Urinary bladder (tissue), 3 donors: ENCODE measurements at regions not wholly inside any gene's neighbourhood (a gene's known extent, or its start where the extent isn't known, plus 50 kb on each side); places are given as distances from the start of the nearest gene placed in this dataset.

Experiments
- DNase-seq: peaks from one replicate; pipeline ENCODE4 v3.0.0-alpha.2; 2015; ENCODE audit errors: extremely low spot score
- H3K27ac ChIP-seq: one replicate; pipeline ENCODE4 v1.5.1; 2013; ENCODE audit warnings: low read depth, mild to moderate bottlenecking, moderate library complexity
- H3K36me3 ChIP-seq: one replicate; pipeline ENCODE4 v1.6.1; 2013; ENCODE audit warnings: mild to moderate bottlenecking, moderate library complexity; ENCODE audit not compliant: insufficient read depth
- H3K4me1 ChIP-seq: one replicate; pipeline ENCODE4 v1.6.1; 2013; ENCODE audit warnings: mild to moderate bottlenecking, moderate library complexity; ENCODE audit not compliant: insufficient read depth
- H3K4me3 ChIP-seq: one replicate; pipeline ENCODE4 v1.5.1; 2013; ENCODE audit warnings: low read depth, low read length
- WGBS: extraction: QIAGEN DNeasy Blood & Tissue Kit; methylation state at CpG from one replicate; pipeline ENCODE4 v1.1.7; 2013; 5-methylcytosine and 5-hydroxymethylcytosine counted together
- donor health status: healthy with polysubstance abuse.
- donor health status: healthy.

DNA sequence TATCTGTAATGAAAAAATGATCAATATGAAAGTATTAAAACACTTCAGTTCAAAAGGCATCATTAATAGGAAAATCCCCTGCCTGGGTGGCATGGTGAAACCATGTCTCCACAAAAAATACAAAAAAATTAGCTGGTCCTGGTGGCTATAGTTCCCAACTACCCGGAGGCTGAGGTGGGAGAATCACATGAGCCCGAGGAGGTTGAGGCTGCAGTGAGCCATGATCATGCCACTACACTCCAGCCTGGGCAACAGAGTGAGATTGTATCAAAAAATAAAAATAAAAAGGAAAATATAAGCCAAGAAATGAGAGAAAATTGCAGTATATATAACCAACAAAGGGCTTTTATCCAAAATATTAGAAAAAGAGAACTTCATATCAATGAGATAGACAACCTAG is 71.6 kb upstream of the MYCN start:
- Histone ChIP-seq H3K4me1 (no peaks in the 10 kb centered on the region), H3K27ac (no peak overlapping the region), H3K4me3 (no peak overlapping the region), H3K36me3 (no peaks in the 10 kb centered on the region)
- 95% methylated on average over 2 of the region's 2 CpGs for WGBS
- DNase-seq = no peak

DNA sequence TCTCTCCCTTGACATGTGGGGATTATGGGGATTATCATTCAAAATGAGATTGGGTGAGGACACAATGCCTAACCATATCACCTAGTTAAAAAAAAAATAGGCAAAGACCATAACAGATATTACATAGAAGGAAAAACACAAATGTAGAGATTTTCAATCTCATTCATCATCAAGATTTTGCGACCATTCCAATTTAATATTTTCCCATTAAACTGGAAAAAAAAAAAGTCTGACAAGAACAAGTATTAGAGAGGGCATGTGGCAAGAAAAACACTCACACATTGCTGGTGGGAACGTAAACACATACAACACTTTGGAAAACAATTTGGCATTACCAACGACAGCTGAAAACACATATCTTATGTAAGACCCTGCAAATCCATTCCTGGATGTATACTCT is 71.0 kb upstream of the MYCN start:
- DNase-seq = no peak
- H3K4me1 ChIP-seq = no peaks in the 10 kb centered on the region
- WGBS = 86% methylated on average over 3 of the region's 3 CpGs
- no peak overlapping the region for H3K27ac ChIP-seq
- H3K36me3 ChIP-seq = no peaks in the 10 kb centered on the region
- H3K4me3 ChIP-seq = no peak overlapping the region

DNA sequence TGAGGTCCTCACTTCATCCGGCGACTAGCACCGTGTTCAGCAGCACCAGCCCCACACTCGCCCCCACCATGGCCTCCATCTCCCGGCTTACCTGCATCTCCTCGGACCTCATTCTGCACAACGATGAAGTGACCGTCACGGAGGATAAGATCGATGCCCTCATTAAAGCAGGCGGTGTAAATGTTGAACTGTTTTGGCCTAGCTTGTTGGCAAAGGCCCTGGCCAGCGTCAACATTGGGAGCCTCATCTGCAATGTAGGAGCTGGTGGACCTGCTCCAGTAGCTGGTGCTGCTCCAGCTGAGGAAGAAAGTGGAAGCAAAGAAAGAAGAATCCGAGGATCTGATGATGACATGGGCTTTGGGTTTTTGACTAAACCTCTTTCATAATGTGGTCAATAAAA is 70.5 kb upstream of the MYCN start:
- Histone ChIP-seq H3K36me3 (no peaks in the 10 kb centered on the region), H3K4me3 (no peak overlapping the region), H3K27ac (no peak overlapping the region), H3K4me1 (no peaks in the 10 kb centered on the region)
- DNase-seq = no peak
- 91% methylated on average over 13 of the region's 13 CpGs for WGBS

DNA sequence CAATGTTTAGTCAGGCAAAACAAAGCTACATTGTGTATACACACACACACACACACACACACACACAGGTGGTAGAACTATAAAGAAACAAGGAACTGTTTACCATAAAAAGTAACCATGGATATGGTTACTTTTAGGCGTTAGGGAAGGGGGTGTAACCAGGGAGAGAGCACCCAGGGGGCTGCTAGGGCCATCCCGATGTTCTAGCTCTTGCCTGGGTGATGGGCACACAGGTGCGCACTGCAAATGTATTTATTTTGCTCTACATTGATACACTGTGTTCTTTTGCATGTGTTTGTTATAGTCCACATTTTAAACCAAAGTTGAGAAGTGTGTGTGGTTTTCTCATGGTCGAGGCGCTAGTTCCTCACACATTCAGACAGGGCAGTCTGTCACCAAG is 69.8 kb upstream of the MYCN start:
- H3K4me1 ChIP-seq = no peaks in the 10 kb centered on the region
- H3K4me3 ChIP-seq = no peak overlapping the region
- no peak for DNase-seq
- 86% methylated on average over 5 of the region's 5 CpGs for WGBS
- no peak overlapping the region for H3K27ac ChIP-seq
- H3K36me3 ChIP-seq = no peaks in the 10 kb centered on the region

DNA sequence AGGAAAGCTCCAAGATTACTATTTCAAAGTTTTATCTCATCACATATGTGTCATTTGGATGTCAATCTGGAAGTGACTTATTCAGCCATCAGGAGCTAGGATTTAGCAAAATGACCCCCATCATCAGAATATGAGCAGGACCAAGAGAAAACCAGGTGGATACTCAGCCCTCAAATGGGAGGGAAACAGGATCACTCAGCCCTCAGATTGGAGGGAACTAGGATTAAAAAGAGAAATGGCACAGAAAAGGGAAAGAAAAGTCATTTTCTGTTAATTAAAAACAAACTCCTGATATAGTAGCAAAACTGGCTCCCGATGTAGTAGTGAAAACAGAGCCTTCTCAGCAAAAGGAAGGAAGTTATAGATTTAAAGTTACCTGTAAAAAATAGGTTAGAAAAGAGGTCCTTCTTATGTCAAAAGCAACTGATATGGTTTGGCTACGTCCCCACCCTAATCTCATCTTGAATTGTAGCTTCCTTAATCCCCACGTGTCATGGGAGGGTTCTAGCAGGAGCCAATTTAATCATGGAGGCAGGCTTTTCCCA is 69.0 kb upstream of the MYCN start:
- WGBS = 78% methylated on average over 3 of the region's 3 CpGs
- no peak for DNase-seq

DNA sequence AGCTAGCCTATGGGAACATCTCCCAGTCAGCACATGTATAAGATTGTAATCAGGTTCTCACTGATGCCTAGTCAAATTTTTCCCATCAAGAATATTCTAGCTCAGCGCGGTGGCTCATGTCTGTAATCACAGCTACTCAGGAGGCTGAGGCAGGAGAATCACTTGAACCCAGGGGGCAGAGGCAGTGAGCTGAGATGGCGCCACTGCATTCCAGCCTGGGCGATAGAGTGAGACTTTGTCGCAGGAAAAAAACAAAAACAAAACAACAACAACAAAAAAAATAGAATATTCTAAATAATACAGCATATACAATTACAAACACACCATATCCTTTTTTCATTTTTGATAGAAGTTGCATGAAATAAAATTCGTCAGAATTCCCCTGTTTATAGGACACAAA is 67.5 kb upstream of the MYCN start:
- Histone ChIP-seq H3K27ac (no peak overlapping the region), H3K4me3 (no peak overlapping the region), H3K36me3 (no peaks in the 10 kb centered on the region), H3K4me1 (no peaks in the 10 kb centered on the region)
- DNase-seq = no peak
- 95% methylated on average over 6 of the region's 6 CpGs for WGBS

More for the DNA sequence above, 69.0 kb upstream of the MYCN start:
- Histone ChIP-seq H3K27ac (no peak overlapping the region), H3K4me3 (no peak overlapping the region), H3K4me1 (no peaks in the 10 kb centered on the region), H3K36me3 (no peaks in the 10 kb centered on the region)

- Histone ChIP-seq H3K4me3 (no peak overlapping the region), H3K4me1 (no peaks in the 10 kb centered on the region), H3K27ac (no peak overlapping the region), H3K36me3 (no peaks in the 10 kb centered on the region)
- WGBS = 83% methylated on average over 3 of the region's 3 CpGs
- DNase-seq = no peak
Observed at GRCh38 chr2:15874321-15874720, 66.0 kb upstream of the MYCN start.

GRCh38 chr2:15874854-15875804 is 65.2 kb upstream of the MYCN start:
- WGBS = 86% methylated on average over 7 of the region's 7 CpGs
- H3K27ac ChIP-seq = no peak overlapping the region
- no peaks in the 10 kb centered on the region for H3K36me3 ChIP-seq
- no peaks in the 10 kb centered on the region for H3K4me1 ChIP-seq
- DNase-seq = no peak
- H3K4me3 ChIP-seq = no peak overlapping the region

DNA sequence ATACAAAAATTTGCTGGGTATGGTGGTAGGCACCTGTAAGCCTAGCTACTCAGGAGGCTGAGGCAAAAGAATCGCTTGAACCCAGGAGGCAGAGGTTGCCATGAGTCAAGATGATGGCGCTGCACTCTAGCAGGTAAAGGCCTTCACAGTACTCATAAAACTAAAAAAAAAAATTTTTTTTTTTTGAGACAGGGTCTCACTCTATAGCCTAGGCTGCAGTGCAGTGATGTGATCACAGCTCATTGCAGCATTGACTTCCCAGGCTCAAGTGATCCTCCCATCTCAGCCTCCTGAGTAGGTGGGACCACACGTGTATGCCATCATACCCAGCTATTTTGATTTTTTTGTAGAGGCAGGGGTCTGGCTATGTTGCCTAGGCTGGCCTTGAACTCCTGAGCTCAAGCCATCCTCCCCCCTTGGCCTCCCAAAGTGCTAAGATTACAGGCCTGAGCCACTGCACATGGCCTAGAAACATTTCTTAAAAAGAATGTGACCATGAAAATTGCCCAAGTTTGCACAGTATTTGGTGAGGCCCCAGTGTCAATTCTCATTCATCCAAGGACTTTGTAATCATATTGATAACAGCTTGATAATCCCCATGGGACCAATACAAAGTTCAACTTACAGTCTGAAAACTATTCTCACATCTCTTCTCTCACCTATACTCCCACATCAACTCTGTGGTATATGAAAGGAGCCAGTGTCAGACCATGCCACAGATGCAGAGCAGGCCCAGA is 64.2 kb upstream of the MYCN start:
- Histone ChIP-seq H3K4me1 (no peaks in the 10 kb centered on the region), H3K36me3 (no peaks in the 10 kb centered on the region), H3K4me3 (no peak overlapping the region), H3K27ac (no peak overlapping the region)
- WGBS = 93% methylated on average over 3 of the region's 3 CpGs
- DNase-seq = no peak

GRCh38 chr2:15880226-15881119 is 59.9 kb upstream of the MYCN start:
- Histone ChIP-seq H3K36me3 (no peaks in the 10 kb centered on the region), H3K27ac (no peak overlapping the region), H3K4me1 (no peaks in the 10 kb centered on the region), H3K4me3 (no peak overlapping the region)
- WGBS = 96% methylated on average over 6 of the region's 6 CpGs
- DNase-seq = no peak

- Histone ChIP-seq H3K4me1 (no peaks in the 10 kb centered on the region), H3K27ac (no peak overlapping the region), H3K4me3 (no peak overlapping the region), H3K36me3 (no peaks in the 10 kb centered on the region)
- no peak for DNase-seq
- WGBS = 82% methylated on average over 7 of the region's 7 CpGs
Observed at GRCh38 chr2:15881120-15881433, 59.3 kb upstream of the MYCN start.

DNA sequence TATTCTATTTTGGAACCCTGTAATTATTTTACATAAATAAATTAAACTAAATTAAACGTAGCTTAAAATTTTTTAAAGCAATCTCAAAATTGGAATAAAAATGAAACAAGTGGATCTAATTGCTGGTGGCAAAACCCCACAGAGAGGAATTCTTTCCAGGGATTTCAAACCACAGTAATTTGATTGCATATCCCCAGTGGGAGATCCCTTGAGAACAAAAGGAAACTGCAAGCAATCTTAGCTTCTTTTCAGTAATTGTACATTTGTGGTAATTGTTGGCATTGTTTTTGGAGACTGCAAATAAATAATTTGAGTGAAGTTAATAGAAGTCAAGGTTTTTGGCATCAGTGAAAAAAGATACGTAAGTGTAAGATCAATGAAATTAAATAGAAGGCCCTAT is 58.7 kb upstream of the MYCN start:
- DNase-seq = no peak
- H3K4me3 ChIP-seq = no peak overlapping the region
- H3K36me3 ChIP-seq = no peaks in the 10 kb centered on the region
- no peaks in the 10 kb centered on the region for H3K4me1 ChIP-seq
- WGBS = 86% methylated on average over 2 of the region's 2 CpGs
- H3K27ac ChIP-seq = no peak overlapping the region

- Histone ChIP-seq H3K4me3 (no peak overlapping the region), H3K27ac (no peak overlapping the region), H3K4me1 (no peaks in the 10 kb centered on the region), H3K36me3 (no peaks in the 10 kb centered on the region)
- DNase-seq = no peak
- 83% methylated on average over 5 of the region's 5 CpGs for WGBS
Observed at GRCh38 chr2:15882761-15883497, 57.4 kb upstream of the MYCN start.
